ENCODE measurements at regions not wholly inside any gene's neighbourhood (a gene's known extent, or its start where the extent isn't known, plus 50 kb on each side); places are given as distances from the start of the nearest gene placed in this dataset.
"Not testable (repeated sequence)": the region's sequence is repeated elsewhere in the genome, so short reads cannot be mapped to it uniquely, and the experiment has no call there.

DNA sequence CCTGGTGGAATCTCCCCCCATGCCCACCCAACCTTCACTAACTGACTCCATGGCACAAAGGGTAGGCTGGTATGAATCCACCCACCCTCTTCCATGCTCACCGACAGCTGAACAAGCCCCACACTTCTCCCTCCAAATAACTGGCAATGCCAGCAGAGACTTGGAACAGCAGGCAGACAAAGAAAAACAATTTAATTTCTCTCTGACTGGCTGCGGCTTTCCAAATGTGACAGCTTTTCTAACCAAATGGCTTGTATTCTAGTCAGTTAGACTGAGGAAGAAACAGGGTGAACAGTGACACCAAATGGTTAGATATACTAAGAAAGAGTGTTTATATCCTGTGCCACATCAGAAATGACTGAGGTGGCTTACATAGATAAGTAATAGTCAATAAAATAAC lies 199.3 kb upstream of the ADAMTS3 start:
- Histone ChIP-seq H3K9me3 (no peaks in the 10 kb centered on the region), H3K4me3 (no peak overlapping the region), H3K36me3 (no peaks in the 10 kb centered on the region), H3K27me3 (no peaks in the 10 kb centered on the region)
- no peak for DNase-seq

DNA sequence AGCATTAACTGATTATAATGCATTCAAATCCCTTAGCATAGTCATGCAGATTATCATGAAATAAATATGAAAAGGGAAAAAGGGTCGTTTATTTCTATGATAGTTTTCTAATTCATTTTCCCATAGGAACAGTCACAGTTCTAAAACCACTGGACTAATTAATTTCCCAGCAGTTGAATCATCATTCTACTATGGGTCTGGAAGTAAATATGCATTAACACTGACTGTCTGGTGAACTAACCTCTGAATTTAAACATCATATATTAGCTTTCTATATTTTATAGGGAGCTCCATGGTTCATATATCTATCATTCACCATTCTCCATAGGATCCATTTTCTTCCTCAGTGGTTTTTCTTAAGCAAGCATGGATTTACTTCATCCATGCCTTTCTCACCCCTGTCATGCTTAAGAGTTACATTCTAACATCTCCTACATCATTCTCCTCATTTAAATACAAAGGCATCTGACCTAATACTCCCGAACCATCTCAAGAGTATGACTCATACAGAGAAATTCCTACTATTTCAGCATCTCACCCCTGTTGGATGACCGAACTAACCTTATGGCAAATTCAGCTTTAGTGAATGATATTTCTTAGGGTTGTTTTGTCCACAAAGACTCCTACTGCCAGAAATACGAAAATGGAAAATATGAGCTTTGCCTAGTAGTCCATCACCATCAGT lies 198.7 kb upstream of the ADAMTS3 start:
- H3K4me3 ChIP-seq, result no peak overlapping the region
- no peaks in the 10 kb centered on the region for H3K9me3 ChIP-seq
- H3K27me3 ChIP-seq, result no peaks in the 10 kb centered on the region
- no peak for DNase-seq
- no peaks in the 10 kb centered on the region for H3K36me3 ChIP-seq

DNA sequence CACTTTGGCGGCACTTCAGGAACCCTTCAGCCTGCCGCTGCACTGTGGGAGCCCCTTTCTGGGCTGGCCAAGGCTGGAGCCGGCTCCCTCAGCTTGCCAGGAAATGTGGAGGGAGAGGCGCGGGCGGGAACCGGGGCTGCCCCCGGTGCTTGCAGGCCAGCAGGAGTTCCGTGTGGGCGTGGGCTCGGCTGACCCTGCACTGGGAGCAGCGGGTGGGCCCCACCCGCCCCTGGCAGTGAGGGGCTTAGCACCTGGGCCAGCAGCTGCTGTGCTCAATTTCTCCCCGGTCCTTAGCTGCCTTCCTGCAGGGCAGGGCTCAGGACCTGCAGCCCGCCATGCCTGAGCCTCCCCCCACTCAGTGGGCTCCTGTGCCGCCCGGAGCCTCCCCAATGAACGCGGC lies 196.8 kb upstream of the ADAMTS3 start:
- not testable (repeated sequence) for H3K27me3 ChIP-seq, H3K9me3 ChIP-seq, DNase-seq, H3K4me3 ChIP-seq, H3K36me3 ChIP-seq

DNA sequence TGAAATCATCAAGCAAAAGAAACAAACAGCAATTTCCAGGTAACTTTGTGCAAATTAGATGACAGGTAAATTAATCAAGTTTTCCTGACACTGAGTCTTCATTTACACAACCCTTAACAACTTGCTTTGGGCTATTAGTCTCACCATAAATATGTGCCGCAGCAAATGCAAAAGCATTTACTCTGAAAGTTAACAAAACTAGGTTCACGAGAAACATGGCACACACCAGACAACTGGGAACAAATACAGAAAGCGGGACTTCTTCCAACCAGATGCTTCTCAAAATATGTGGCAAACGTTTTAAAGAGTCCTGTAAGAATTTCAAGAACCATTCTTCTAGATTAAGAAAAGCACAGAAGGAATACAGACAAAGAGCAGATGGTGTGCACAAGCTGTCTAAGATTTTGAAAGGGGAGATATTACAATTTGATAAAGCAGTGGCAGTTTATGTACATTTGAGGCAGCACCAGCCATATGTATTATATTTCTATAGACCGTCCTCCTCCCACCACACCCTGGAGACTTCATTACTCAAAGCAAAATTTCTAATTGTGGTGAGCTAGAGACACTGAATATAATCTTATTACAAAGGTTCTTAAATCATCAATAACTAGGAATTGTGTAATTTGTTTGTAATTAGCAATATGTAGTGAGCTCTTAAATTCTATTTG lies 192.5 kb upstream of the ADAMTS3 start:
- Histone ChIP-seq H3K36me3 (no peaks in the 10 kb centered on the region), H3K9me3 (no peaks in the 10 kb centered on the region), H3K27me3 (no peaks in the 10 kb centered on the region), H3K4me3 (no peak overlapping the region)
- no peak for DNase-seq

DNA sequence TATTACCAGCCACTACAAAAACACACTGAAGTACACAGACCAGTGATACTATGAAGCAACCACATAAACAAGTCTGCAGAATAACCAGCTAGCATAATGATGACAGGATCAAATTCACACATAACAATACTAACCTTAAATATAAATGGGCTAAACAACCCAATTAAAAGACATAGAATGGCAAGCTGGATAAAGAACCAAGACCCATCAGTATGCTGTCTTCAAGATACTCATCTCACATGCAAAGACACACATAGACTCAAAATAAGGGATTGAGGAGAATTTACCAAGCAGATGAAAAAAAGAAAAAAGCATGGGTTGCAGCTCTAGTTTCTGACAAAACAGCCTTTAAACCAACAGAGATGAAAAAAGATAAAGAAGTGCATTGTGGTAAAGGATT lies 184.4 kb upstream of the ADAMTS3 start:
- H3K4me3 ChIP-seq, H3K27me3 ChIP-seq, DNase-seq, H3K36me3 ChIP-seq, H3K9me3 ChIP-seq: not testable (repeated sequence)

DNA sequence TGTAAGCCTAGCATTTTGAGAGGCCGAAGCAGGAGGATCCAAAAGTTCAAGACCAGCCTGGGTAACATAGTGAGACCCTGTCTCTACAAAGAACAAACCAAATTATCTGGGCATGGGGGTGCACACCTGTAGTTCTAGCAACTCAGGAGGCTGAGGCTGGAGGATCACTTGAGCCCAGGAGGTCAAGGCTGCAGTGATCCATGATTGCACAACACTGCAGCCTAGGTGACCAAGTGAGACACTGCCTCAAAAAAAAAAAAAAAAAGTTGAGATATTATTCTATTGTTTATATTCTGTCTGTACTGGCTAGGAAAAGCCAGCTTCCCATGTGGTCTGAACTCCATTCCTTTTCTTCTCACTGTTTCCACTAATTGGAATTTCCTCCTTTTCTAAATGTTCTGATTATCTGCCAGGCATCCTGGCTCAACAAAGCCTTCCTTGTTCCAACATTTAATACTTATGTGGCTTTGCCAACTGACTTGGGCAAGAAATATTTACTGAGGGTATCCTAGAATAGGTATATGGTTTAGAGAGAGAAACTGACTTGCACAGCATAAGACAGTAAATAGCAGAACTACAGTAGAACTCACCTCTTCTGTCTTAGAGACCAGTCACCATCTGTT lies 175.2 kb upstream of the ADAMTS3 start:
- no peaks in the 10 kb centered on the region for H3K27me3 ChIP-seq
- H3K36me3 ChIP-seq, result no peaks in the 10 kb centered on the region
- no peak overlapping the region for H3K4me3 ChIP-seq
- DNase-seq, result peak; percentile 20
- H3K9me3 ChIP-seq, result no peaks in the 10 kb centered on the region

DNA sequence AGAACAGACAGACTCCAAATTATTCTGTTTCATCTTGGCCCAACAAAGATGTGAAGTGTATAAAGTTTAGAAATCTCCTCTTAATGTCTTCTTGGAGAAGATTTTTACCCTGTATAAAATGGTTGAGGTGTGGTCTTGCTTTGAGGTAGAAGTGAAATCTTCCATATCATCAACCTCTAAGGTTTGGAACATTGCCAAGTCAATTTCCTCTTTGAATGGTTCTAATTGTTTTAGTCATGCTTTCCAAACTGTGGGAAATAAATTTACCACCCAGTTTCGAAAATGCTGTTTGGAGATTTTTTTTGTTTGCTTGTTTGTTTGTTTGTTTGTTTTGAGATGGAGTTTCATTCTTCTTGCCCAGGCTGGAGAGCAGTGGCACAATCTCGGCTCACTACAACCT lies 174.1 kb upstream of the ADAMTS3 start:
- no peaks in the 10 kb centered on the region for H3K27me3 ChIP-seq
- no peaks in the 10 kb centered on the region for H3K36me3 ChIP-seq
- H3K4me3 ChIP-seq, result no peak overlapping the region
- H3K9me3 ChIP-seq, result no peaks in the 10 kb centered on the region
- no peak for DNase-seq

DNA sequence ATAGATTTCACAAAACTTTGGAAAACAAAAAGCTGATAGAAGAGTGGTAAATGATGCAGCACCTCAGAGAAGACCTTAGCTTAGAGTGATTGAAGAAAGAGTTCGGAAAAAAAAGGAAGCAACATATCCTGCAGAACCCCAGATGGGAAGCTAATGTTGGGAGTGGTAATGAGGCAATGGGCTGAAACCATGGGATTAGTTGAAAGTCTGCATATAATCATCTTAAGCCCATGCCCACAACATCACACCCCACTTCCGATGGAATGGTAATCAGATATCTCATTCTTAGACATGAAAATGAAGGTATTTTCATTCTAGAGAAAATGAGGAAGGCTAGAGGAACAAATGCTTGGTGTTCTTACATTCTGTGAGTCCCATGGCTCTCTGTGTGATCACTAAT lies 146.3 kb upstream of the ADAMTS3 start:
- H3K4me3 ChIP-seq, result no peak overlapping the region
- no peaks in the 10 kb centered on the region for H3K36me3 ChIP-seq
- no peaks in the 10 kb centered on the region for H3K9me3 ChIP-seq
- no peak for DNase-seq
- no peaks in the 10 kb centered on the region for H3K27me3 ChIP-seq

DNA sequence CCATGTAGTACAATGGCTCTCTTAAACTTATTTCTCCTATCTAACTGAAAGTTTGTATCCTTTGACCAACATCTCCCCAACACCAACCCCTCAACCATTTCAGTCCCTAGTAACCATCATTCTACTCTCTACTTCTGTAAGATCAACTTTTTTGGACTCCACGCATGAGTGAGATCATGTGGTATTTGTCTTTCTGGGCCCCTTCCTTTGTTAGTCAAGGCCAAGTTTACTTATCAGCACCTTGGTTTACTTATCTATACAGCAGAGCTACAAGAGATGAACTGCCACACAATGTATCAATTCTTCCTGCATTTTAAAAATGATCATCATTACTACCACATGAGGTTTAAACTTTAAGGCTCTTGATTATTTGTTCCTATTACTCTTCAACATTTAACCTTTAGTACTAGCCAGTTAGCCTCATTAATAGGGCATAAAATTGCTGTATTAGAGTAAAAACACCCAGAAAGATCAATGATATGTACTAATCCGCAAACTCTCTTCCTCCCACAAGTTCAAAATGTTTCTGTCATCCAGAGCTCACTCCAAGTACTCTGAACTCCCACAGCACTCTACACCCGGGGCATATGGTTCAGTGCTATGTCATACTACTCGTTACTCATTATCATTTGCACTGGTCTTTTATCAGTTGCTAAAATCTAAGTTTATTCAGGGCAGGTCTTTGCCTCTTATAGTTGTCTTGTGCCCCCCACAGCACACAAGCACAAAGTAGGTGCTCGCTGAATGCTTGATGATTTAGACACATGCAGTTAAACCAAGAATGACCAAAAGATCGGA lies 145.7 kb upstream of the ADAMTS3 start:
- Histone ChIP-seq H3K36me3 (no peaks in the 10 kb centered on the region), H3K9me3 (no peaks in the 10 kb centered on the region), H3K27me3 (no peaks in the 10 kb centered on the region), H3K4me3 (no peak overlapping the region)
- no peak for DNase-seq

DNA sequence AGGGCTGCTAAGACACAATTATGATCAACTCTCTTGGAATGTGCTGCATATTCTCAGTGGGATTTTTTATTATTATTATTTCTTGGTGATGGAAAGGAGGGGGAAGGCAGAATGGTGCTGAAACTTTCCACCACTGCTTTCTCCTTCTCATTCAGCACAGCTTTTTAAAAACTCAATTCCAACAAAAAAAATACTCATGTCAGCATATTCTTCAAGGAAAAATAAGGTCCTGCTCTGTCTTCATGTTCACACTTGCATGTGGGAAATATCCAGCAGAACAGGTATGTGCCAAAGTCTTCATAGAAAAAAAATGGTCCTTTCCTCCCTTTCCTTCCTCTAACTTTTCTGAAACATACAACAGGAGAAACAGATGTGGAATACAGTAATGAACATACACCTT lies 144.0 kb upstream of the ADAMTS3 start:
- no peak for DNase-seq
- no peak overlapping the region for H3K4me3 ChIP-seq
- no peaks in the 10 kb centered on the region for H3K36me3 ChIP-seq
- H3K9me3 ChIP-seq, result no peaks in the 10 kb centered on the region
- H3K27me3 ChIP-seq, result no peaks in the 10 kb centered on the region

DNA sequence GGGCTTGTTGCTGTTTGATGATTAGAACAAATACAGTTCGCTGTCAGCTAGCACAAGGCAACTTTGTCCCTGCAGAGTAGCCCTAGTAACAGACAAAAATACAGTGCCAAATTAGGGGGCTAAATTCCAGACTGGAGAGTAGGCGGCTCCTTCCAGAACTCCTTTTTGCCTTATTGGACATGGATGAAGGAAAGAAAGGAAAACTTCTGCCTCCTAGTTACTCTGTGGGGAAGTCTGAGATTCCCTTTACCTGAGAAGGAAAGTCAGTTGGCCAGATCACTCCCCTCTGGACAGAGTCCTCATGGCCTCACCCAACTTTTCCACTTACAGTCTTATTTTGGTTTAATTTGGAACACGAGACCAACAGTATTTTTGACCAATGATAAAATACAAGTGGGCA lies 140.5 kb upstream of the ADAMTS3 start:
- Histone ChIP-seq H3K4me3 (no peak overlapping the region), H3K27me3 (no peaks in the 10 kb centered on the region), H3K9me3 (no peaks in the 10 kb centered on the region), H3K36me3 (no peaks in the 10 kb centered on the region)
- DNase-seq, result no peak

DNA sequence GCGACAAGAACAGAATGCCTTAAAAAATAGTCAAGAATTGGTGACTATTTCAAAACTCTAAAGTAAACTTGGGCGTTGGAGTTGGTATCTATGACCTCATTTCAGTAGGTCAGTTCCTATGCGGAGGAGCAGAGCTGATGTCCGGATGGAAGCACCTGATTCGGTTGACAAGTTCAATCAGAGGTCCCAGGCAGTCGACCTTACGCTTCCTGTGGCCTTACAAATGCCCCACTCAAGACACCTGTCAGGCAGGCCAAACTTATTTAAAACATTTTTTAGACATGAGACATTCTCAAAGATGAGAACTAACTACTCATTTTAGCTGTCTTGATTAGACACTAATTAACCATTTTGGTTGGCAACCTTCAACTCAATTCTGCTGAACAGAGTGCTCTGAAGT lies 137.7 kb upstream of the ADAMTS3 start:
- DNase-seq, result no peak
- no peak overlapping the region for H3K4me3 ChIP-seq
- H3K27me3 ChIP-seq, result no peaks in the 10 kb centered on the region
- H3K36me3 ChIP-seq, result no peaks in the 10 kb centered on the region
- H3K9me3 ChIP-seq, result no peaks in the 10 kb centered on the region

DNA sequence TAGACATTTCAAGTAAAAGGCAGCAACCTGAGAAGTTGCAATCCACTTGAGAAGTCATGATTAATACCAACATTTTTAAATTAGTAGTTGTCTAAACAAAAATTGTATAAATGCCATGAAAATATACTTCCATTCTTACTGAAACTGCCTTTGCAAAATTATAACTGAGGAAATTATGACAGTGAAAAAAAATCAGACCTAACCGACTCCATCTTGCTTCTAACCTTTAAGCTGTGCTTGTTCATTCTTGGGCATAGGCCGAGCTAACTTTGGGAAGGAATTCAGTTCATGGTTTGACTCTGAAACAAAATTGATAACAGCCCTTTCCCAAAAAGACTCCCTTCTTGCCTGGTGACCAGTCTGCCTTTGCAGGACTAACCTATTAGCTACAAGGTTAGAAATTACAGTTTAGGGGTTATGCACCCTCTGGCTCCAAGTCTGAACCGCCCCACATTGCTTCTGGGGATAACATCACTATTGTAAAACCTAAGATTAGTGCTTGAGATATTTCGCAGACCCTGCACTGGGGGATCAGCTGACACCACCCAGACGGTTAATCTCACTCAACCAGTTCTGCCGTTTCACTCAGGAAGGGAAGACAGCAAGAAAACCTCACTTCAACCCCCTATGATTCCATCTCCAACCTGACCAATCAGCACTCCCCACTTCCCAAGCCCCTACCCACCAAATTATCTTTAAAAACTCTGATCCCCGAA lies 136.1 kb upstream of the ADAMTS3 start:
- H3K27me3 ChIP-seq, H3K4me3 ChIP-seq, DNase-seq, H3K9me3 ChIP-seq, H3K36me3 ChIP-seq: not testable (repeated sequence)

DNA sequence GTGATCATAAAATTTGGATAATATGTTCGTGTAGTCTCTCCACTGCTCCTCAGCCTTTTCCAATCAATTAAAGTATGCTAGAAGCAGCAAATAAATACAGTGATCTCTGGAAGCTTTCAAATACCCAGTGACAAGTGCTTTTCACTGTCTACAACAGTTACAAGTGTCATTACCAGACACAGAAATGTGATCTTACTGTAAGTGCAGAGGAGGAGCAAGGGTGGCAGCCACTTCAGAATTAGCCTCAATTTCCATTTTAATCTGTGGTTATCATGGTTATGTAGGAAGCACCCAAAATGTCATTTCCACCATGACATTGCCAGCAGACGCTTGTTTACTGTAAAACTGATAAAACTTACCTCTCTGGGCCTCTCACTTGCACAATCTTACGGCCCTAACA lies 133.9 kb upstream of the ADAMTS3 start:
- DNase-seq, result no peak
- Histone ChIP-seq H3K9me3 (no peaks in the 10 kb centered on the region), H3K4me3 (no peak overlapping the region), H3K27me3 (no peaks in the 10 kb centered on the region), H3K36me3 (no peaks in the 10 kb centered on the region)

DNA sequence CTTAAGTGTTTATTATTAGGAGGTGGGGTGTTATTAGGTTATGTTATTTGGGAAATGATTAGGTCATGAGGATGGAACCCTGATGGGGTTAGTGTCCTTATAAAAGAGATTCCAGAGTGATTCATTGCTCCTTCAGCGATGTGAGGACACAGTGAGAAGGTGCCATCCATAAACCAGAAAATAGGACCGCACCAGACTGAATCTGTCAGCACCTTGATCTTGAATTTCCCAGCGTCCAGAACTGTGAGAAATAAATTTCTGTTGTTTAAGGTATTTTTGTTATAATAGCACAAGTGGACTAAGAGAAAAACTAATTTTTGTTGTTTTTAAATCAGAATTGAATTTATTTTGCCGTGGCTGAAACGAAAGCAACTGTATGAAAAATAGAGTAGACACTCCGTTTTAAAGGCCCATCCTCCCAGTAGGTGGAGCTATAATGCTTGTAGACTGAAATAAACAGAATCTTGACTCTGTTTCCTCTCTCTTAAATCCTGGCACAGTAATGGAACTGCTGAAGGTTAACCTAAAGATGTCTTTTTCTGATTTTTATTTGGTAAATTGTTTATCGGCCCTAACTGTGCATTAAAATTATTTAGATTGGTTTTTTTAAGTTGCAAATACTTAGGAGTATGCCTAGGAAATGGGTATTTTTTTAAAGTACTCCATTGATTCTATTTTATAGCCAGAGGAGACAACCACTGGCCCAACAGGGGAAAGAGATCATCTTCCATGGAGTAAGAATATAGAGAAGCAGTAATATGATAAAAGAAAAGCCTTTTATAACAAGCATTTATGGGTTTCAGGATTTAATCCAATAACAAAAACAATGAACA lies 133.2 kb upstream of the ADAMTS3 start:
- no peaks in the 10 kb centered on the region for H3K27me3 ChIP-seq
- no peak for DNase-seq
- no peaks in the 10 kb centered on the region for H3K36me3 ChIP-seq
- no peaks in the 10 kb centered on the region for H3K9me3 ChIP-seq
- H3K4me3 ChIP-seq, result peak overlapping the region; percentile 46

DNA sequence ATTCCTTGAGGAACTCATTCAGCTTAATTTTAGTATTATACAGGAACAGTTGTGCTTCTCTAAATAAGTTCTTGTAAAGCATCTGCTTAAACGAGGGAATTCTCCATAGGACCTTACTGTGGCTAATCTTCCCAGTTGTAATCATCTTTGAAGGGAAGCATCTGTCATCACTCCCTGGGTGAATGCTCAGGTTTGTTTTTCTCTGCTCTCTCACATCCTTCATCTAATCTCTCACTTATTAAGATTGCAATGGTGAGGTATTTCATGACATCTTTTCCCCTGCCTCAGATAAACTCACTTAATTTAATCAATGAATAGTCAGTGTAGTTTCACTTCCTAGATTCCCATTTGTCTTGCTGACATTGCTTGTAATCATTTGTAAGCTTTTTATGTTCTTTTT lies 121.8 kb upstream of the ADAMTS3 start:
- Histone ChIP-seq H3K4me3 (no peak overlapping the region), H3K9me3 (no peaks in the 10 kb centered on the region), H3K36me3 (no peaks in the 10 kb centered on the region), H3K27me3 (no peaks in the 10 kb centered on the region)
- DNase-seq, result no peak
